OCI-LY1 (cell line): ENCODE measurements at regions not wholly inside any gene's neighbourhood (a gene's known extent, or its start where the extent isn't known, plus 50 kb on each side); places are given as distances from the start of the nearest gene placed in this dataset.

Experiments
- H2AFZ ChIP-seq: fragments of 200-600 bp; sonication (generic), shearing (Covaris generic); 2 replicates; pipeline ENCODE4 v1.6.0; 2014; ENCODE audit warnings: antibody characterized with exemption, mild to moderate bottlenecking, low read length
- H3F3A ChIP-seq: fragments of 200-600 bp; sonication (generic), shearing (Covaris generic); 2 replicates; pipeline ENCODE4 v1.6.0; 2014; ENCODE audit warnings: mild to moderate bottlenecking, antibody characterized with exemption, low read length, moderate library complexity; ENCODE audit not compliant: insufficient read depth
- H3K27ac ChIP-seq: fragments of 200-600 bp; sonication (generic); 2 replicates; pipeline ENCODE4 v1.5.1; 2014; ENCODE audit warnings: low read length, mixed run types, mild to moderate bottlenecking, low read depth; ENCODE audit not compliant: poor library complexity, severe bottlenecking
- H3K27me3 ChIP-seq: fragments of 200-600 bp; sonication (generic); 2 replicates; pipeline ENCODE4 v1.6.0; 2014; ENCODE audit warnings: antibody characterized with exemption, mild to moderate bottlenecking, low read length, moderate library complexity; ENCODE audit not compliant: insufficient read depth
- H3K36me3 ChIP-seq: fragments of 200-600 bp; sonication (generic); 2 replicates; pipeline ENCODE4 v1.6.1; 2014; ENCODE audit warnings: mild to moderate bottlenecking, antibody characterized with exemption, low read length, moderate library complexity, mixed read lengths; ENCODE audit not compliant: insufficient read depth
- H3K4me1 ChIP-seq: fragments of 200-600 bp; sonication (generic); 2 replicates; pipeline ENCODE4 v1.5.1; 2014; ENCODE audit warnings: mild to moderate bottlenecking, low read length, moderate library complexity; ENCODE audit not compliant: insufficient read depth, severe bottlenecking
- H3K4me2 ChIP-seq: fragments of 200-600 bp; sonication (generic), shearing (Covaris generic); 2 replicates; pipeline ENCODE4 v1.6.1; 2014; ENCODE audit warnings: low read length
- H3K4me3 ChIP-seq: fragments of 200-600 bp; sonication (generic); 2 replicates; pipeline ENCODE4 v1.5.1; 2014; ENCODE audit warnings: low read length, low read depth, mild to moderate bottlenecking, mixed read lengths; ENCODE audit not compliant: poor library complexity, severe bottlenecking
- H3K79me2 ChIP-seq: fragments of 200-600 bp; shearing (Covaris generic); 2 replicates; pipeline ENCODE4 v1.6.1; 2016; ENCODE audit warnings: mixed run types, low read length, mixed read lengths; ENCODE audit not compliant: insufficient read depth
- H3K9ac ChIP-seq: fragments of 200-600 bp; sonication (generic), shearing (Covaris generic); 2 replicates; pipeline ENCODE4 v1.6.1; 2014; ENCODE audit warnings: mild to moderate bottlenecking, low read length, mixed read lengths
- H3K9me2 ChIP-seq: fragments of 200-600 bp; sonication (generic), shearing (Covaris generic); 2 replicates; pipeline ENCODE4 v1.6.1; 2014; ENCODE audit warnings: low read depth, mild to moderate bottlenecking, low read length, mixed read lengths
- H3K9me3 ChIP-seq: fragments of 200-600 bp; shearing (Covaris generic); 2 replicates; pipeline ENCODE4 v1.6.1; 2014; ENCODE audit warnings: low read length, mixed read lengths
- H4K20me1 ChIP-seq: fragments of 200-600 bp; sonication (generic), shearing (Covaris generic); 2 replicates; pipeline ENCODE4 v1.6.0; 2016; ENCODE audit warnings: mild to moderate bottlenecking, low read length; ENCODE audit not compliant: insufficient read depth
- CTCF ChIP-seq: fragments of 200-600 bp; sonication (generic), shearing (Covaris generic); IDR thresholded peaks from 2 replicates; pipeline ENCODE4 v1.5.1; 2017; ENCODE audit warnings: mild to moderate bottlenecking, antibody characterized with exemption, low read length, moderate library complexity, mixed read lengths
- EZH2 ChIP-seq: fragments of 200-600 bp; sonication (generic), shearing (Covaris generic); IDR thresholded peaks from 2 replicates; pipeline ENCODE4 v1.8.0; 2017; ENCODE audit warnings: borderline replicate concordance, mixed run types, mild to moderate bottlenecking, antibody characterized with exemption, low read length, moderate library complexity, mixed read lengths

- H3K4me1 ChIP-seq = no peaks in the 10 kb centered on the region
- H3K9me2 ChIP-seq = no peaks in the 10 kb centered on the region
- H3F3A ChIP-seq = no peaks in the 10 kb centered on the region
- no peaks in the 10 kb centered on the region for H3K9me3 ChIP-seq
- no peaks in the 10 kb centered on the region for H4K20me1 ChIP-seq
- no peak overlapping the region for H3K4me3 ChIP-seq
- H2AFZ ChIP-seq = no peak overlapping the region
- H3K36me3 ChIP-seq = no peaks in the 10 kb centered on the region
- H3K79me2 ChIP-seq = no peaks in the 10 kb centered on the region
- no peak overlapping the region for H3K9ac ChIP-seq
- H3K4me2 ChIP-seq = no peak overlapping the region
- no peak overlapping the region for H3K27ac ChIP-seq
- H3K27me3 ChIP-seq = no peaks in the 10 kb centered on the region
- no peak for TF ChIP-seq CTCF
- TF ChIP-seq EZH2 = no peak
Measured at GRCh38 chr9:17024129-17024528, 110.7 kb upstream of the CNTLN start.

GRCh38 chr9:17021387-17021970 lies 113.4 kb upstream of the CNTLN start:
- H3K27ac ChIP-seq = no peak overlapping the region
- no peaks in the 10 kb centered on the region for H3K4me1 ChIP-seq
- H3K36me3 ChIP-seq = no peaks in the 10 kb centered on the region
- no peak overlapping the region for H2AFZ ChIP-seq
- no peaks in the 10 kb centered on the region for H3K79me2 ChIP-seq
- no peaks in the 10 kb centered on the region for H3K9me2 ChIP-seq
- H3K4me2 ChIP-seq = no peak overlapping the region
- no peak overlapping the region for H3K4me3 ChIP-seq
- H3K27me3 ChIP-seq = no peaks in the 10 kb centered on the region
- no peaks in the 10 kb centered on the region for H3F3A ChIP-seq
- no peak overlapping the region for H3K9ac ChIP-seq
- H4K20me1 ChIP-seq = no peaks in the 10 kb centered on the region
- TF ChIP-seq EZH2 (no peak), CTCF (no peak)
- no peaks in the 10 kb centered on the region for H3K9me3 ChIP-seq

DNA sequence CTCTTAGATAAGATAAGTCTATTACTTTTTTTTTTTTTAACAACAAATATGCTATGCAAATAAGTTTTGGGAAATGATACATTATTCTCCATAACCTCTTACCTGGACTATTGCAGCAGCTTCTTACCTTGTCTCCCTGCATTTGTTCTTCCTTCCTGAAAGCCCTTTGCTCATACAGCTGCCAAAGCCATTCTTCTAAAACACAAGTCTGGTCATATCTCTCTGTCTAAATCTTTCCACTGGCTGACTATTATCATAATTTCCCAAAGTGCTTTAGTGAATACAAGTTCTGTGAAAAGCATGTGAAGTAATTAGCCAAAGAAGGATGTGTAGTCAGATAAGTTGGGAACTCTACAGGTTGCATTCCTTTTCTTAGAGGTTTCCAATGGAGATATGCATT lies 115.4 kb upstream of the CNTLN start:
- H3F3A ChIP-seq = no peaks in the 10 kb centered on the region
- no peaks in the 10 kb centered on the region for H3K27me3 ChIP-seq
- H4K20me1 ChIP-seq = no peaks in the 10 kb centered on the region
- H3K4me2 ChIP-seq = no peak overlapping the region
- no peaks in the 10 kb centered on the region for H3K9me3 ChIP-seq
- H3K4me3 ChIP-seq = no peak overlapping the region
- no peaks in the 10 kb centered on the region for H3K79me2 ChIP-seq
- H3K36me3 ChIP-seq = no peaks in the 10 kb centered on the region
- H2AFZ ChIP-seq = no peak overlapping the region
- TF ChIP-seq EZH2 = no peak
- TF ChIP-seq CTCF = no peak
- no peak overlapping the region for H3K9ac ChIP-seq
- no peaks in the 10 kb centered on the region for H3K4me1 ChIP-seq
- H3K27ac ChIP-seq = no peak overlapping the region
- no peaks in the 10 kb centered on the region for H3K9me2 ChIP-seq
